Nephron (organoid): ENCODE measurements at regions not wholly inside any gene's neighbourhood (a gene's known extent, or its start where the extent isn't known, plus 50 kb on each side); places are given as distances from the start of the nearest gene placed in this dataset.
A peak's percentile ranks its signal among the peaks of the same experiment; 100 is the strongest.
"Not testable (repeated sequence)": the region's sequence is repeated elsewhere in the genome, so short reads cannot be mapped to it uniquely, and the experiment has no call there.

ENCODE experiments used
- H3K27ac Mint-ChIP-seq, 3 experiments: 2 replicates each; pipeline ENCODE4 v1.8.0; 2020; ENCODE audit warnings: mixed read lengths in 3 of 3, mild to moderate bottlenecking in 2 of 3, moderate library complexity in 1 of 3
- H3K27me3 Mint-ChIP-seq: 2 replicates; pipeline ENCODE4 v1.8.0; 2021; ENCODE audit warnings: low read depth, mild to moderate bottlenecking, moderate library complexity, mixed read lengths
- H3K36me3 Mint-ChIP-seq: 2 replicates; pipeline ENCODE4 v1.8.0; 2020; ENCODE audit warnings: low read depth, mixed read lengths
- H3K4me1 Mint-ChIP-seq: 2 replicates; pipeline ENCODE4 v1.8.0; 2020; ENCODE audit warnings: mixed read lengths
- H3K4me3 Mint-ChIP-seq, 3 experiments: 2 replicates each; pipeline ENCODE4 v1.8.0; 2020; ENCODE audit warnings: mild to moderate bottlenecking in 3 of 3, mixed read lengths in 3 of 3, moderate library complexity in 2 of 3
- H3K9me3 Mint-ChIP-seq: 2 replicates; pipeline ENCODE4 v1.8.0; 2020; ENCODE audit warnings: mixed read lengths
- CTCF ChIP-seq, 3 experiments: fragments of 200-600 bp; sonication (generic); IDR thresholded peaks; one replicate each; pipeline ENCODE4 v1.5.0; 2021; ENCODE audit warnings: antibody characterized with exemption in 3 of 3; ENCODE audit not compliant: unreplicated experiment in 3 of 3

- H3K36me3 Mint-ChIP-seq, result no peaks in the 10 kb centered on the region
- peaks cover 3% of the 10 kb centered on the region for H3K9me3 Mint-ChIP-seq
- H3K27ac Mint-ChIP-seq, result no peak overlapping the region
- H3K4me3 Mint-ChIP-seq, result no peak overlapping the region
- no peaks in the 10 kb centered on the region for H3K27me3 Mint-ChIP-seq
- TF ChIP-seq CTCF (IDR thresholded peaks at IDR 0.05; ENCODE audit: unreplicated experiment in 3 of 3), result no peak
- peaks cover 9% of the 10 kb centered on the region for H3K4me1 Mint-ChIP-seq
Observed at GRCh38 chr15:26119322-26119721, 256.2 kb upstream of the ATP10A start.

- peak overlapping the region in 1 of 3 experiments; percentile 33 for H3K27ac Mint-ChIP-seq
- no peaks in the 10 kb centered on the region for H3K36me3 Mint-ChIP-seq
Observed at GRCh38 chr15:26115229-26115943, 252.3 kb upstream of the ATP10A start.

GRCh38 chr15:26114128-26114527, 251.0 kb upstream of the ATP10A start:
- H3K36me3 Mint-ChIP-seq, H3K9me3 Mint-ChIP-seq, H3K4me3 Mint-ChIP-seq, H3K27ac Mint-ChIP-seq, H3K27me3 Mint-ChIP-seq, H3K4me1 Mint-ChIP-seq: not testable (repeated sequence)

More at GRCh38 chr15:26115229-26115943, 252.3 kb upstream of the ATP10A start:
- H3K9me3 Mint-ChIP-seq, result peaks cover 3% of the 10 kb centered on the region
- peaks cover 9% of the 10 kb centered on the region for H3K4me1 Mint-ChIP-seq
- TF ChIP-seq CTCF (IDR thresholded peaks at IDR 0.05; ENCODE audit: unreplicated experiment in 3 of 3), result no peak
- H3K27me3 Mint-ChIP-seq, result no peaks in the 10 kb centered on the region
- H3K4me3 Mint-ChIP-seq, result no peak overlapping the region

GRCh38 chr15:26113296-26113695, 250.2 kb upstream of the ATP10A start:
- Mint-ChIP-seq H3K27ac (no peak overlapping the region), H3K4me1 (peaks cover 9% of the 10 kb centered on the region), H3K36me3 (no peaks in the 10 kb centered on the region), H3K27me3 (no peaks in the 10 kb centered on the region), H3K9me3 (no peaks in the 10 kb centered on the region), H3K4me3 (no peak overlapping the region)
- TF ChIP-seq CTCF (IDR thresholded peaks at IDR 0.05; ENCODE audit: unreplicated experiment in 3 of 3), result no peak

- Mint-ChIP-seq H3K27ac (no peak overlapping the region), H3K9me3 (no peaks in the 10 kb centered on the region), H3K27me3 (no peaks in the 10 kb centered on the region), H3K4me3 (no peak overlapping the region), H3K4me1 (no peaks in the 10 kb centered on the region), H3K36me3 (no peaks in the 10 kb centered on the region)
- TF ChIP-seq CTCF (IDR thresholded peaks at IDR 0.05; ENCODE audit: unreplicated experiment in 3 of 3), result no peak
Observed at GRCh38 chr15:26109203-26109602, 246.1 kb upstream of the ATP10A start.

GRCh38 chr15:26106556-26106955, 243.4 kb upstream of the ATP10A start:
- Mint-ChIP-seq H3K9me3 (no peaks in the 10 kb centered on the region), H3K4me3 (no peak overlapping the region)
- no peak for TF ChIP-seq CTCF (IDR thresholded peaks at IDR 0.05; ENCODE audit: unreplicated experiment in 3 of 3)

More at GRCh38 chr15:26106556-26106955, 243.4 kb upstream of the ATP10A start:
- H3K4me1 Mint-ChIP-seq, result no peaks in the 10 kb centered on the region
- H3K27me3 Mint-ChIP-seq, result no peaks in the 10 kb centered on the region
- H3K27ac Mint-ChIP-seq, result no peak overlapping the region
- H3K36me3 Mint-ChIP-seq, result no peaks in the 10 kb centered on the region
